ENCODE measurements at regions not wholly inside any gene's neighbourhood (a gene's known extent, or its start where the extent isn't known, plus 50 kb on each side); places are given as distances from the start of the nearest gene placed in this dataset.

DNA sequence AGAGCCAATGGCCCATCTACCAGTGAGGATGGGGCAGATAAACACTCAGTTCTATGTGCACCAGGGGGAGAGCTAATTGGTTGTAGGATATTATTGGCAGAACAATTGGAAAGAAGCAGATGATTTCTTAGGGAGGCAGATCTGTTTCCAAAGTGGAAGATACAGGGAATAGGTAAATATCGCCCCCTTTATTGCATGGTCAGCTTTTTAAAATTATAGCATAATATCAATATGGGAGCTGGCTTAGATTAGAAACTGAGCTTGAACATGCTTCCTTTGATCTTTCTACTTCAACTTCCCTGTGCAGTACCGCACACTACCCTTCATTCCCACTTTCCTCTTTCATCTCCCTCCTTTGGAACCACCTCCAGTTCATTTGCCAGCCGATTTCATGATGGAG is 64.0 kb upstream of the PLXNA2 start:
- Histone ChIP-seq H3K27ac (no peak overlapping the region), H3K9me3 (no peaks in the 10 kb centered on the region), H3K36me3 (no peaks in the 10 kb centered on the region), H3K4me3 (no peak overlapping the region), H3K27me3 (no peaks in the 10 kb centered on the region), H3K4me1 (no peaks in the 10 kb centered on the region)
- no peak for DNase-seq (ENCODE audit: extremely low spot score in 2 of 2)
- TF ChIP-seq POLR2A (IDR thresholded peaks at IDR 0.05) (no peak), CTCF (IDR thresholded peaks at IDR 0.05) (no peak), POLR2AphosphoS5 (IDR thresholded peaks at IDR 0.05; ENCODE audit: insufficient read depth in 1 of 2, low read depth in 1 of 2) (no peak)
- intact Hi-C loops (cut with DNase I), result no loop called here

GRCh38 chr1:208309771-208310170 is 65.6 kb upstream of the PLXNA2 start:
- intact Hi-C loops (cut with DNase I), result no loop called here
- H3K4me1 ChIP-seq, result no peaks in the 10 kb centered on the region

GRCh38 chr1:208312706-208313105 is 68.5 kb upstream of the PLXNA2 start:
- no peak for TF ChIP-seq POLR2AphosphoS5 (IDR thresholded peaks at IDR 0.05; ENCODE audit: insufficient read depth in 1 of 2, low read depth in 1 of 2)
- no peak for TF ChIP-seq POLR2A (IDR thresholded peaks at IDR 0.05)
- no peak for TF ChIP-seq CTCF (IDR thresholded peaks at IDR 0.05)
- no peak overlapping the region for H3K27ac ChIP-seq
- H3K27me3 ChIP-seq, result no peaks in the 10 kb centered on the region
- no peak overlapping the region for H3K4me3 ChIP-seq
- H3K4me1 ChIP-seq, result no peaks in the 10 kb centered on the region
- H3K9me3 ChIP-seq, result no peaks in the 10 kb centered on the region
- DNase-seq (ENCODE audit: extremely low spot score in 2 of 2), result no peak
- intact Hi-C loops (cut with DNase I), result no loop called here
- H3K36me3 ChIP-seq, result no peaks in the 10 kb centered on the region

More at GRCh38 chr1:208309771-208310170, 65.6 kb upstream of the PLXNA2 start:
- H3K27ac ChIP-seq, result no peak overlapping the region
- no peaks in the 10 kb centered on the region for H3K27me3 ChIP-seq
- no peaks in the 10 kb centered on the region for H3K36me3 ChIP-seq
- no peaks in the 10 kb centered on the region for H3K9me3 ChIP-seq
- no peak for DNase-seq (ENCODE audit: extremely low spot score in 2 of 2)
- H3K4me3 ChIP-seq, result no peak overlapping the region
- TF ChIP-seq POLR2AphosphoS5 (IDR thresholded peaks at IDR 0.05; ENCODE audit: insufficient read depth in 1 of 2, low read depth in 1 of 2) (no peak), CTCF (IDR thresholded peaks at IDR 0.05) (no peak), POLR2A (IDR thresholded peaks at IDR 0.05) (no peak)

DNA sequence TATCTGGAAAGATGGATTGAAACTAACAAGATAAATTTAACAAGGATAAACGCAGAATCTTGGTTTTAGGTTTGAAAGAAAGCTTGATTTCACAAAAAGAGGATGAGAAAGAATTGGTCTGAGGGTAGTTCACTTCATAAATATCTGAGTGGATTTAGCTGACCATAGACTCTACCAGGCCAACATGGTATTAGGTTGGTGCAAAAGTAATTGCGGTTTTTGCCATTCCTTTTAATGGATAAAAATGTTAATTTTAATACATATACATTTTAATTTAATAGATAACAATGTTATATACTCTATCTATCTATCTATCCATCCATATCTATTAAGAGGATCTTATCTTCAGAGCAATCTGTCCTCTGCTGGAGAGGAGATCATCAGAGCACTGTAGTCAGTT is 70.2 kb upstream of the PLXNA2 start:
- H3K9me3 ChIP-seq, result no peaks in the 10 kb centered on the region
- DNase-seq (ENCODE audit: extremely low spot score in 2 of 2), result no peak
- TF ChIP-seq CTCF (IDR thresholded peaks at IDR 0.05), result no peak
- no peak for TF ChIP-seq POLR2AphosphoS5 (IDR thresholded peaks at IDR 0.05; ENCODE audit: insufficient read depth in 1 of 2, low read depth in 1 of 2)

GRCh38 chr1:208318150-208318734 is 74.1 kb upstream of the PLXNA2 start:
- no peaks in the 10 kb centered on the region for H3K27me3 ChIP-seq
- no peaks in the 10 kb centered on the region for H3K9me3 ChIP-seq
- no peak overlapping the region for H3K4me3 ChIP-seq
- H3K36me3 ChIP-seq, result no peaks in the 10 kb centered on the region
- intact Hi-C loops (cut with DNase I), result no loop called here
- H3K4me1 ChIP-seq, result no peaks in the 10 kb centered on the region
- DNase-seq (ENCODE audit: extremely low spot score in 2 of 2), result no peak
- no peak overlapping the region for H3K27ac ChIP-seq
- TF ChIP-seq POLR2AphosphoS5 (IDR thresholded peaks at IDR 0.05; ENCODE audit: insufficient read depth in 1 of 2, low read depth in 1 of 2) (no peak), CTCF (IDR thresholded peaks at IDR 0.05) (no peak), POLR2A (IDR thresholded peaks at IDR 0.05) (no peak)

More for the DNA sequence above, 70.2 kb upstream of the PLXNA2 start:
- intact Hi-C loops (cut with DNase I), result no loop called here
- no peak overlapping the region for H3K27ac ChIP-seq
- H3K36me3 ChIP-seq, result no peaks in the 10 kb centered on the region
- H3K27me3 ChIP-seq, result no peaks in the 10 kb centered on the region
- no peaks in the 10 kb centered on the region for H3K4me1 ChIP-seq
- H3K4me3 ChIP-seq, result no peak overlapping the region
